Prostate gland (tissue), 2 donors: ENCODE measurements at regions not wholly inside any gene's neighbourhood (a gene's known extent, or its start where the extent isn't known, plus 50 kb on each side); places are given as distances from the start of the nearest gene placed in this dataset.

ENCODE experiments used
- CTCF ChIP-seq, 4 experiments: fragments of 200-600 bp in 2 of 4; fragments of 450-650 bp in 2 of 4; sonication (generic) in 2 of 4; IDR thresholded peaks; 1 replicate in 3 of 4; 2 replicates in 1 of 4; pipeline ENCODE4 v1.5.1; 2016 to 2019; ENCODE audit warnings: antibody characterized with exemption in 4 of 4, mild to moderate bottlenecking in 2 of 4, moderate library complexity in 2 of 4
- POLR2A ChIP-seq: fragments of 450-650 bp; IDR thresholded peaks from one replicate; pipeline ENCODE4 v1.6.1; 2016; ENCODE audit warnings: antibody characterized with exemption, mild to moderate bottlenecking

DNA sequence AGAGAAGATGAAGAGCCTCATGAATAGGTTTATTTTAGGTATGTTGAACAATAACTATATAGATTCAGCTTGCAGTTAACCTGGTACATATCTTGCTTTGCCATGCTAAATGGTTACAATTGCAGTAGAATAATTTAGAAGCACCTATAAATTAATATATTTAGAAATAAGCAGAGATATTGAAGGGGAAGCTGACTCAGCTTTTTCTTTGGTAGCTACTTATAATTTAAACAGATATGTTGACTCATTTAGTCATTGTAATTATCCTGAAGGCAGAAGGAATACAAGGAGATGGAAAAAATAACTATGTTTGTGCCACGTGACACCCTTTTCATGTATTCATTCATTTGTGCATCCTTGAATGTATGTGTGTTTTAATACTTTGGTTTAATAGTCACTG lies 755.5 kb downstream of the SUCLG1 start:
- TF ChIP-seq POLR2A: no peak
- TF ChIP-seq CTCF (IDR thresholded peaks at IDR 0.05): no peak
